ENCODE measurements at regions not wholly inside any gene's neighbourhood (a gene's known extent, or its start where the extent isn't known, plus 50 kb on each side); places are given as distances from the start of the nearest gene placed in this dataset.

GRCh38 chr1:168424281-168424680 is 119.5 kb downstream of the XCL2 start:
- TF ChIP-seq EP300 (IDR thresholded peaks at IDR 0.05) (no peak), CTCF (IDR thresholded peaks at IDR 0.05) (no peak)

Data from upper lobe of left lung (tissue), 4 donors.